ENCODE measurements at regions not wholly inside any gene's neighbourhood (a gene's known extent, or its start where the extent isn't known, plus 50 kb on each side); places are given as distances from the start of the nearest gene placed in this dataset.

DNA sequence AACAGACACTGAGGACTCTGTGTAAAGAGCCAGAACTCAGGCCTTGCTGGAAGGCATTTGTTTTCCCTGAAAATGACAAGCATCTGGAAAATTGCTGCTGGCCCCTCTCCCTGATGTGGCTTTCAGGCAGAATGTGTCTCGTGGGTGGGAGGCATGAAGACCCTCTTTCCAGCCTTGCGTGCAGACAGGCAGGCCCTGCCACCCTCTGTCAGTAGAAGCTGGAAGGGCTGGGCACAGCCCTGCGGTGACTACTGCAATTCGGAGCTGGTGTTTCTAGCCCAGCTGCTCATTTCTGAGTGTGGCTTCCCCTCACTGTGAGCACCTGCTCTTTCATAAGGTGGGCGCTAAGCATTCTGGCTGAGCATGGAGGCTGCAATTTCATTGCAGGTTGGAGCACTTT, 349.9 kb downstream of the PTPRU start (continued):
- TF ChIP-seq CEBPB (IDR thresholded peaks at IDR 0.05; ENCODE audit: low read depth) (no peak), EZH2 (IDR thresholded peaks at IDR 0.05) (no peak), FOSL1 (IDR thresholded peaks at IDR 0.05; ENCODE audit: low read depth) (no peak), SIN3A (IDR thresholded peaks at IDR 0.05; ENCODE audit: low read depth) (no peak), EGR1 (IDR thresholded peaks at IDR 0.05; ENCODE audit: low read depth) (no peak)
- TF ChIP-seq, protein P1, sequence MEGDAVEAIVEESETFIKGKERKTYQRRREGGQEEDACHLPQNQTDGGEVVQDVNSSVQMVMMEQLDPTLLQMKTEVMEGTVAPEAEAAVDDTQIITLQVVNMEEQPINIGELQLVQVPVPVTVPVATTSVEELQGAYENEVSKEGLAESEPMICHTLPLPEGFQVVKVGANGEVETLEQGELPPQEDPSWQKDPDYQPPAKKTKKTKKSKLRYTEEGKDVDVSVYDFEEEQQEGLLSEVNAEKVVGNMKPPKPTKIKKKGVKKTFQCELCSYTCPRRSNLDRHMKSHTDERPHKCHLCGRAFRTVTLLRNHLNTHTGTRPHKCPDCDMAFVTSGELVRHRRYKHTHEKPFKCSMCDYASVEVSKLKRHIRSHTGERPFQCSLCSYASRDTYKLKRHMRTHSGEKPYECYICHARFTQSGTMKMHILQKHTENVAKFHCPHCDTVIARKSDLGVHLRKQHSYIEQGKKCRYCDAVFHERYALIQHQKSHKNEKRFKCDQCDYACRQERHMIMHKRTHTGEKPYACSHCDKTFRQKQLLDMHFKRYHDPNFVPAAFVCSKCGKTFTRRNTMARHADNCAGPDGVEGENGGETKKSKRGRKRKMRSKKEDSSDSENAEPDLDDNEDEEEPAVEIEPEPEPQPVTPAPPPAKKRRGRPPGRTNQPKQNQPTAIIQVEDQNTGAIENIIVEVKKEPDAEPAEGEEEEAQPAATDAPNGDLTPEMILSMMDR (IDR thresholded peaks at IDR 0.05 in 2 of 3, conservative IDR thresholded peaks at IDR 0.05 in 1 of 3; ENCODE audit: borderline replicate concordance in 1 of 3, insufficient read depth in 1 of 3, low read depth in 2 of 3, low read length in 2 of 3) = no peak

DNA sequence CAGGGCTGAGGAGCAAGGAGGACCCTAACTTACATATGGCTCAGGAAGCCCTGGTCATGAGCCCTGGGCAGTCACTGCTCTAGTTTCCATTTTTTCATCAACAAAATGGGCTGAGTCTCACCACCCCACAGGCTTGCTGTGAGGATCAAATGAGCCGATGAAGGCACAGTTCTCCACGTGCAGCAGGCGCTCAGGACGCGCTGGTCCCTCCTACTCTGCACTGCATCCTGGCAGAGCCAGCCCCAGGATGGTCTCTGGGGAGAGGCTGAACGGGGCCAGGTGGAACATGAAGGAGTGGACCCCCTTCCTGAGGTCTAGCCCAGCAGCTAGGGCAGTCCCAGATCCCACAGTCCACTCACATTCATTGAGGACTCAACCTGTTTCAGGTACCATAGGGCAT, 349.3 kb downstream of the PTPRU start:
- no peak overlapping the region for H3K4me2 ChIP-seq (ENCODE audit: low read length)
- DNase-seq (ENCODE audit: low read depth, low spot score) (no peak), ATAC-seq (no peak)
- no peaks in the 10 kb centered on the region for H3K79me2 ChIP-seq (ENCODE audit: insufficient read depth, low read length)
- H3K27me3 ChIP-seq (ENCODE audit: insufficient read depth, low read length) = no peaks in the 10 kb centered on the region
- no peaks in the 10 kb centered on the region for H4K20me1 ChIP-seq (ENCODE audit: insufficient read depth)
- H3K9me3 ChIP-seq (ENCODE audit: control insufficient read depth in 1 of 2, insufficient read depth in 1 of 2, low read depth in 1 of 2, low read length in 2 of 2) = no peaks in the 10 kb centered on the region
- RAD21 ChIA-PET (ENCODE audit: low non-redundant PET in 1 of 2, low total read pairs in 2 of 2, uncharacterized antibody in 2 of 2, unreplicated experiment in 2 of 2) = no interaction called here
- H2AFZ ChIP-seq (ENCODE audit: low read depth, low read length, poor library complexity, severe bottlenecking) = no peak overlapping the region
- TF ChIP-seq SRF (IDR thresholded peaks at IDR 0.05; ENCODE audit: low read depth) (no peak), EZH2 (IDR thresholded peaks at IDR 0.05) (no peak), ELF1 (IDR thresholded peaks at IDR 0.05; ENCODE audit: borderline replicate concordance, low read depth) (no peak), YY1 (IDR thresholded peaks at IDR 0.05; ENCODE audit: extremely low read depth, insufficient replicate concordance, low read depth, low read length) (no peak)
- TF ChIP-seq, protein P2, sequence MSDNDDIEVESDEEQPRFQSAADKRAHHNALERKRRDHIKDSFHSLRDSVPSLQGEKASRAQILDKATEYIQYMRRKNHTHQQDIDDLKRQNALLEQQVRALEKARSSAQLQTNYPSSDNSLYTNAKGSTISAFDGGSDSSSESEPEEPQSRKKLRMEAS (IDR thresholded peaks at IDR 0.05) = no peak
- no peak overlapping the region for H3K4me3 ChIP-seq (replicated peaks in 1 of 2; ENCODE audit: low read depth in 1 of 2, low read length in 2 of 2)
- CTCF ChIA-PET = no interaction called here
- H3K9me2 ChIP-seq (ENCODE audit: insufficient read depth) = no peaks in the 10 kb centered on the region
- no peak overlapping the region for H3K9ac ChIP-seq (ENCODE audit: low read length)
- intact Hi-C loops (cut with micrococcal nuclease) = no loop called here
- no peaks in the 10 kb centered on the region for H3K36me3 ChIP-seq (ENCODE audit: control insufficient read depth in 1 of 2, insufficient read depth in 2 of 2, low read length in 2 of 2)
- peaks cover 0 to under 1% of the 10 kb centered on the region in 2 experiments; a peak in 1 of 4 replicates for H3K4me1 ChIP-seq (ENCODE audit: control insufficient read depth in 1 of 2, insufficient read depth in 2 of 2, low read length in 2 of 2)
- H3K27ac ChIP-seq (ENCODE audit: low read depth, low read length) = no peak overlapping the region
- no TSS peak for BruUV-seq (replicated peaks)
- POLR2A ChIA-PET = no interaction called here

Measured in HCT116 (cell line).